ENCODE measurements at regions not wholly inside any gene's neighbourhood (a gene's known extent, or its start where the extent isn't known, plus 50 kb on each side); places are given as distances from the start of the nearest gene placed in this dataset.

- no peak for TF ChIP-seq E4F1 (IDR thresholded peaks at IDR 0.05; ENCODE audit: borderline replicate concordance, partially characterized antibody)
These were observed 87.7 kb upstream of the LSM14A start (continued) for GRCh38 chr19:34084396-34085145.

GRCh38 chr19:34085336-34085735 lies 87.0 kb upstream of the LSM14A start:
- POLR2A ChIA-PET, result no interaction called here
- DNase-seq (ENCODE audit: low read depth, low spot score), result no peak

More at GRCh38 chr19:34085336-34085735, 87.0 kb upstream of the LSM14A start:
- TF ChIP-seq EGR1 (IDR thresholded peaks at IDR 0.05; ENCODE audit: borderline replicate concordance in 1 of 2, low read depth in 2 of 2, low read length in 2 of 2), result no peak
- TF ChIP-seq RCOR1 (conservative IDR thresholded peaks at IDR 0.05; ENCODE audit: low read depth, low read length), result no peak
- TF ChIP-seq PKNOX1 (IDR thresholded peaks at IDR 0.05), result no peak
- TF ChIP-seq RAD51 (IDR thresholded peaks at IDR 0.05), result no peak
- TF ChIP-seq WRNIP1 (IDR thresholded peaks at IDR 0.05; ENCODE audit: borderline replicate concordance, low read depth, low read length), result no peak
- no peak for TF ChIP-seq PRDM15 (CRISPR knock-in tag; IDR thresholded peaks at IDR 0.05)
- TF ChIP-seq POLR2AphosphoS2 (IDR thresholded peaks at IDR 0.05; ENCODE audit: low read depth, low read length), result no peak
- TF ChIP-seq SMARCA5 (IDR thresholded peaks at IDR 0.05), result no peak
- TF ChIP-seq SMAD1 (IDR thresholded peaks at IDR 0.05; ENCODE audit: low read depth, partially characterized antibody), result no peak
- no peaks in the 10 kb centered on the region for H3K79me2 ChIP-seq (ENCODE audit: control insufficient read depth, insufficient read depth, low read length)
- intact Hi-C loops (cut with micrococcal nuclease; ENCODE audit: unreplicated experiment), result no loop called here
- H3K9ac ChIP-seq (ENCODE audit: control insufficient read depth, insufficient read depth, low read length), result no peak overlapping the region
- FAIRE-seq (no peak), ATAC-seq (no peak)
- RAD21 ChIA-PET (ENCODE audit: unreplicated experiment), result no interaction called here
- H3K4me2 ChIP-seq (ENCODE audit: control insufficient read depth, insufficient read depth), result no peak overlapping the region
- SMC1A ChIA-PET (ENCODE audit: uncharacterized antibody, unreplicated experiment), result no interaction called here
- H3K36me3 ChIP-seq (ENCODE audit: control insufficient read depth in 2 of 2, insufficient read depth in 2 of 2, low read length in 1 of 2), result no peaks in the 10 kb centered on the region
- H3K27ac ChIP-seq (ENCODE audit: control insufficient read depth, insufficient read depth), result no peak overlapping the region
- 26% methylated on average over 3 of the region's 3 CpGs for WGBS (ENCODE audit: insufficient coverage, insufficient replicate concordance, low lambda C conversion rate, missing lambda C conversion rate)
- no peaks in the 10 kb centered on the region for H3K9me3 ChIP-seq (replicated peaks; ENCODE audit: control insufficient read depth, insufficient read depth, low read length)
- H2AFZ ChIP-seq (ENCODE audit: control insufficient read depth, low read depth, low read length), result no peak overlapping the region
- in situ Hi-C loops (cut with MboI), result no loop called here
- CTCF ChIA-PET, result no interaction called here
- no TSS peak for BruUV-seq (replicated peaks)
- H4K20me1 ChIP-seq (ENCODE audit: control insufficient read depth, insufficient read depth), result no peaks in the 10 kb centered on the region
- no peaks in the 10 kb centered on the region for H3K27me3 ChIP-seq (replicated peaks in 1 of 2; ENCODE audit: control insufficient read depth in 2 of 2, insufficient read depth in 2 of 2, low read length in 1 of 2)
- H3K4me1 ChIP-seq (ENCODE audit: control insufficient read depth, insufficient read depth, low read length), result no peaks in the 10 kb centered on the region
- no peak overlapping the region for H3K4me3 ChIP-seq

Measured in GM12878 (cell line).